CD4-positive, alpha-beta T cell (primary cell): ENCODE measurements at regions not wholly inside any gene's neighbourhood (a gene's known extent, or its start where the extent isn't known, plus 50 kb on each side); places are given as distances from the start of the nearest gene placed in this dataset.

Source experiments
- ATAC-seq: fragments of 200-7000 bp; cut with Tn5 transposase; one replicate; pipeline ENCODE4 v1.10.0; 2022; ENCODE audit warnings: mild to moderate bottlenecking; ENCODE audit not compliant: poor library complexity
- CTCF ChIA-PET: fragments of 350-600 bp; sonication (Branson Sonifier 250); formaldehyde crosslinking; loops from one replicate; lab custom pipeline; 2021; ENCODE audit warnings: antibody characterized with exemption, inconsistent platforms; lab: Charles Lee
- POLR2A ChIA-PET: fragments of 350-600 bp; sonication (Branson Sonifier 250); formaldehyde crosslinking; loops from one replicate; lab custom pipeline; 2021; ENCODE audit warnings: antibody characterized with exemption, inconsistent platforms; lab: Charles Lee
- DNase-seq, 14 experiments: peaks; one replicate each; pipeline ENCODE4 v3.0.0-alpha.2; 2013 to 2020; ENCODE audit warnings: mixed read lengths in 2 of 14
- H3K27ac ChIP-seq, 2 donors: one replicate each; pipeline versions ENCODE4 v1.5.1 to v1.7.0; 2013; ENCODE audit warnings: low read length in 2 of 2, low read depth in 1 of 2, mild to moderate bottlenecking in 1 of 2
- H3K27me3 ChIP-seq, 2 experiments: 1 replicate in 1 of 2; 2 replicates in 1 of 2; pipeline versions ENCODE4 v1.6.1 to v1.7.0; 2013; ENCODE audit warnings: low read length in 2 of 2, control low read depth in 1 of 2, mild to moderate bottlenecking in 1 of 2, moderate library complexity in 1 of 2; ENCODE audit not compliant: insufficient read depth in 2 of 2, control insufficient read depth in 1 of 2
- H3K36me3 ChIP-seq: one replicate; pipeline ENCODE4 v1.6.1; 2013; ENCODE audit warnings: low read length, control low read depth; ENCODE audit not compliant: insufficient read depth
- H3K4me1 ChIP-seq: one replicate; pipeline ENCODE4 v1.6.1; 2013; ENCODE audit warnings: low read length, control low read depth; ENCODE audit not compliant: insufficient read depth
- H3K4me3 ChIP-seq: one replicate; pipeline ENCODE4 v1.5.1; 2013; ENCODE audit warnings: mild to moderate bottlenecking, low read length, moderate library complexity
- H3K9me3 ChIP-seq, 2 experiments: 1 replicate in 1 of 2; 2 replicates in 1 of 2; pipeline versions ENCODE4 v1.6.1 to v1.7.0; 2013; ENCODE audit warnings: low read length in 2 of 2, mild to moderate bottlenecking in 2 of 2, control low read depth in 1 of 2, moderate library complexity in 1 of 2; ENCODE audit not compliant: control insufficient read depth in 1 of 2, insufficient read depth in 1 of 2
- H3K27ac Mint-ChIP-seq: one replicate; pipeline ENCODE4 v1.8.0; 2020; ENCODE audit warnings: mixed read lengths
- H3K27me3 Mint-ChIP-seq: one replicate; pipeline ENCODE4 v1.8.0; 2021; ENCODE audit warnings: mixed read lengths
- H3K36me3 Mint-ChIP-seq: one replicate; pipeline ENCODE4 v1.8.0; 2021; ENCODE audit warnings: low read depth, mixed read lengths
- H3K4me1 Mint-ChIP-seq: one replicate; pipeline ENCODE4 v1.8.0; 2021; ENCODE audit warnings: low read depth, mixed read lengths
- H3K4me3 Mint-ChIP-seq: one replicate; pipeline ENCODE4 v1.8.0; 2020; ENCODE audit warnings: mild to moderate bottlenecking, mixed read lengths
- H3K9me3 Mint-ChIP-seq: one replicate; pipeline ENCODE4 v1.8.0; 2020; ENCODE audit warnings: mixed read lengths
- CTCF ChIP-seq: fragments of 200-600 bp; IDR thresholded peaks from one replicate; pipeline ENCODE4 v1.8.0; 2022; ENCODE audit warnings: antibody characterized with exemption, mild to moderate bottlenecking
- intact Hi-C, 2 experiments: fragments of 100-400 bp; cut with DNase I in 1 of 2; cut with micrococcal nuclease in 1 of 2; formaldehyde crosslinking; loops; one replicate each; pipeline versions ENCODE4 v1.15.1 to v1.9.0; 2023 to 2025; cut with DNase I, micrococcal nuclease

GRCh38 chr16:73385696-73386095 lies 337.8 kb upstream of the ZFHX3 start:
- H3K36me3 ChIP-seq, result no peaks in the 10 kb centered on the region
- no peak overlapping the region for H3K4me3 ChIP-seq
- no peak overlapping the region for H3K27ac ChIP-seq
- POLR2A ChIA-PET, result no interaction called here
- Mint-ChIP-seq H3K4me3 (no peak overlapping the region), H3K9me3 (no peaks in the 10 kb centered on the region), H3K27me3 (no peaks in the 10 kb centered on the region), H3K4me1 (no peaks in the 10 kb centered on the region), H3K27ac (no peak overlapping the region), H3K36me3 (no peaks in the 10 kb centered on the region)
- no peaks in the 10 kb centered on the region for H3K4me1 ChIP-seq
- no peaks in the 10 kb centered on the region for H3K27me3 ChIP-seq
- no peak for DNase-seq
- no peaks in the 10 kb centered on the region for H3K9me3 ChIP-seq
- CTCF ChIA-PET, result no interaction called here
- no peak for ATAC-seq
- TF ChIP-seq CTCF, result no peak
- intact Hi-C loops, result no loop called here

GRCh38 chr16:73384506-73385089 lies 336.7 kb upstream of the ZFHX3 start:
- CTCF ChIA-PET, result no interaction called here
- H3K4me3 ChIP-seq, result no peak overlapping the region
- H3K27me3 Mint-ChIP-seq, result no peaks in the 10 kb centered on the region
- no peaks in the 10 kb centered on the region for H3K27me3 ChIP-seq
- no peak for TF ChIP-seq CTCF
- POLR2A ChIA-PET, result no interaction called here
- no peaks in the 10 kb centered on the region for H3K4me1 ChIP-seq
- ATAC-seq (no peak), DNase-seq (no peak)
- no peak overlapping the region for H3K27ac ChIP-seq
- no peaks in the 10 kb centered on the region for H3K36me3 Mint-ChIP-seq
- no peaks in the 10 kb centered on the region for H3K4me1 Mint-ChIP-seq
- no peak overlapping the region for H3K4me3 Mint-ChIP-seq
- H3K9me3 ChIP-seq, result no peaks in the 10 kb centered on the region
- H3K36me3 ChIP-seq, result no peaks in the 10 kb centered on the region
- intact Hi-C loops, result no loop called here
- H3K27ac Mint-ChIP-seq, result no peak overlapping the region
- H3K9me3 Mint-ChIP-seq, result no peaks in the 10 kb centered on the region

GRCh38 chr16:73383988-73384365 lies 336.0 kb upstream of the ZFHX3 start:
- H3K27ac Mint-ChIP-seq, result no peak overlapping the region
- no peaks in the 10 kb centered on the region for H3K27me3 Mint-ChIP-seq
- Histone ChIP-seq H3K27ac (no peak overlapping the region), H3K27me3 (no peaks in the 10 kb centered on the region), H3K36me3 (no peaks in the 10 kb centered on the region), H3K4me1 (no peaks in the 10 kb centered on the region), H3K4me3 (no peak overlapping the region), H3K9me3 (no peaks in the 10 kb centered on the region)
- CTCF ChIA-PET, result no interaction called here
- H3K4me3 Mint-ChIP-seq, result no peak overlapping the region
- TF ChIP-seq CTCF, result no peak
- no peaks in the 10 kb centered on the region for H3K36me3 Mint-ChIP-seq
- H3K4me1 Mint-ChIP-seq, result no peaks in the 10 kb centered on the region
- no peaks in the 10 kb centered on the region for H3K9me3 Mint-ChIP-seq
- DNase-seq, result no peak
- intact Hi-C loops, result no loop called here
- POLR2A ChIA-PET, result no interaction called here
- no peak for ATAC-seq
